Astrocyte (in vitro differentiated cells and primary cell): ENCODE measurements at regions not wholly inside any gene's neighbourhood (a gene's known extent, or its start where the extent isn't known, plus 50 kb on each side); places are given as distances from the start of the nearest gene placed in this dataset.
A peak's percentile ranks its signal among the peaks of the same experiment; 100 is the strongest.

Experiments used
- DNase-seq: peaks from one replicate; pipeline ENCODE4 v3.0.0-alpha.2; 2010; ENCODE audit warnings: low read depth
- FAIRE-seq: peaks from 2 replicates; lab custom pipeline; 2011; peaks lifted over from hg19 to GRCh38; lab: Jason Lieb, UNC
- H2AFZ ChIP-seq: 2 replicates; pipeline ENCODE4 v1.6.0; 2012; ENCODE audit warnings: low read depth, low read length, inconsistent platforms
- H3K27ac ChIP-seq: 2 replicates; pipeline ENCODE4 v1.5.1; 2011; ENCODE audit warnings: low read depth, low read length, inconsistent platforms
- H3K27me3 ChIP-seq: 2 replicates; pipeline ENCODE4 v1.6.0; 2011; ENCODE audit warnings: low read length, inconsistent platforms; ENCODE audit not compliant: insufficient read depth
- H3K36me3 ChIP-seq: 2 replicates; pipeline ENCODE4 v1.5.1; 2011; ENCODE audit warnings: low read length, inconsistent platforms; ENCODE audit not compliant: insufficient read depth
- H3K4me1 ChIP-seq: 2 replicates; pipeline ENCODE4 v1.5.1; 2011; ENCODE audit warnings: low read length, inconsistent platforms; ENCODE audit not compliant: insufficient read depth
- H3K4me2 ChIP-seq: 2 replicates; pipeline ENCODE4 v1.6.0; 2012; ENCODE audit warnings: low read length, inconsistent platforms
- H3K4me3 ChIP-seq: 2 replicates; pipeline ENCODE4 v1.5.1; 2011; ENCODE audit warnings: low read depth, mild to moderate bottlenecking, low read length, inconsistent platforms; ENCODE audit not compliant: insufficient read depth
- H3K79me2 ChIP-seq: 2 replicates; pipeline ENCODE4 v1.6.0; 2012; ENCODE audit warnings: mild to moderate bottlenecking, low read length, inconsistent platforms; ENCODE audit not compliant: insufficient read depth
- H3K9ac ChIP-seq: 2 replicates; pipeline ENCODE4 v1.6.0; 2012; ENCODE audit warnings: mild to moderate bottlenecking, low read length, inconsistent platforms
- H3K9me3 ChIP-seq: 2 replicates; pipeline ENCODE4 v1.5.1; 2012; ENCODE audit warnings: low read depth, mild to moderate bottlenecking, low read length, inconsistent platforms; ENCODE audit not compliant: insufficient read depth
- H4K20me1 ChIP-seq: 2 replicates; pipeline ENCODE4 v1.6.0; 2012; ENCODE audit warnings: low read length, inconsistent platforms; ENCODE audit not compliant: insufficient read depth
- H3K27ac Mint-ChIP-seq: one replicate; pipeline ENCODE4 v1.8.0; 2021; ENCODE audit warnings: mild to moderate bottlenecking, mixed read lengths; ENCODE audit not compliant: unreplicated experiment
- H3K27me3 Mint-ChIP-seq: one replicate; pipeline ENCODE4 v1.8.0; 2021; ENCODE audit warnings: low read depth, mixed read lengths; ENCODE audit not compliant: unreplicated experiment
- H3K36me3 Mint-ChIP-seq: one replicate; pipeline ENCODE4 v1.8.0; 2021; ENCODE audit warnings: low read depth, mixed read lengths; ENCODE audit not compliant: unreplicated experiment
- H3K4me1 Mint-ChIP-seq: one replicate; pipeline ENCODE4 v1.8.0; 2021; ENCODE audit warnings: low read depth, mixed read lengths; ENCODE audit not compliant: unreplicated experiment
- H3K4me3 Mint-ChIP-seq: one replicate; pipeline ENCODE4 v1.8.0; 2021; ENCODE audit warnings: mild to moderate bottlenecking, moderate library complexity, mixed read lengths; ENCODE audit not compliant: unreplicated experiment
- H3K9me3 Mint-ChIP-seq: one replicate; pipeline ENCODE4 v1.8.0; 2021; ENCODE audit warnings: mild to moderate bottlenecking, mixed read lengths; ENCODE audit not compliant: unreplicated experiment
- EZH2 ChIP-seq: IDR thresholded peaks from 2 replicates; pipeline ENCODE4 v1.6.1; 2012; ENCODE audit warnings: mild to moderate bottlenecking, low read length, inconsistent platforms; ENCODE audit not compliant: insufficient read depth
- TF ChIP-seq, protein P1 (sequence below): IDR thresholded peaks from 2 replicates; pipeline ENCODE4 v1.5.1; 2011; ENCODE audit warnings: low read depth, mild to moderate bottlenecking, inconsistent platforms, low read length, moderate library complexity; ENCODE audit not compliant: insufficient read depth

DNA sequence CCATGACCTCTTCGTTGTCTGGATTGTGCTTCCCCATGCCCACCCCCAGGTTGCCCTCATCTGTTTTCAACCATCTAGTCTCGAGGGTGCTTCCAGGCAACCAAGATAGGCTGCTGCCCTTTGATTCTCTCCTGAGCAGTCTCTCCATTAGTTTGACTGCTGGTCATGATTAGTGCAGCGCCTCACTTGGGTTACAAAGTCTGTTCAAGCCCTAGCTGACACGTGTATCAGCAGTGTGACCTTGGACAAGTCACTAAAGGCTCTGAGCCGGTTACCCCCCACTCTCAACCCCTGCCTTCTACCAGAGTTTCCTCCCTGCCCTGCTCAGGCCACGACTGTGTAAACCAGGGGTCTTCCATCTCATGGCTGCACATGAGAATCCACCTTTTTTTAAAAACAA lies 185.3 kb upstream of the PWP1 start:
- H3K4me1 Mint-ChIP-seq, result peaks cover 2% of the 10 kb centered on the region

DNA sequence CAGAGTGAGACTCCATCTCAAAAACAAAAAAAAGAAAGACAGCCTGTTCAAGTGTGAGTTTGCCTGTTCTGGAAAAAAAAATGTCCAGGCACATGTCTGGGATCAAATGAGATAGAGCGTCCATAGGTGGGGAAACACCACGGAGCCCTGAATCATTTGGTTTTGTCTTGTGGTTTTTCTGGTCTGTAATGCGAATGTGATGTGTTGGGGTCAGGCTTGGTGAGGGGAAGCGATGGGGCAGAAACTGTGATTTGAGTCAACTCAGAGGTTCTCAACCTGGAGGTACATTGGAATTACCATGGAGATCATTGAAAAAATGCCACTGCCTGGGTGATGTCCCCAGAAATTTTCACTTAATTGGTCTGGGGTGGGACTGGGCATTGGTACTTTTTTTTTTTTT lies 183.9 kb upstream of the PWP1 start:
- Histone ChIP-seq H3K27me3 (no peaks in the 10 kb centered on the region), H3K79me2 (no peaks in the 10 kb centered on the region), H3K36me3 (no peaks in the 10 kb centered on the region), H3K27ac (no peak overlapping the region), H3K4me2 (no peak overlapping the region), H3K9me3 (peaks cover 3% of the 10 kb centered on the region), H2AFZ (no peak overlapping the region), H3K4me3 (no peak overlapping the region), H4K20me1 (no peaks in the 10 kb centered on the region), H3K9ac (no peak overlapping the region), H3K4me1 (no peaks in the 10 kb centered on the region)
- H3K27ac Mint-ChIP-seq, result no peak overlapping the region
- no peak overlapping the region for H3K4me3 Mint-ChIP-seq
- H3K36me3 Mint-ChIP-seq, result no peaks in the 10 kb centered on the region
- FAIRE-seq, result no peak
- H3K9me3 Mint-ChIP-seq, result no peaks in the 10 kb centered on the region
- H3K4me1 Mint-ChIP-seq, result peaks cover 2% of the 10 kb centered on the region
- TF ChIP-seq, protein P1, sequence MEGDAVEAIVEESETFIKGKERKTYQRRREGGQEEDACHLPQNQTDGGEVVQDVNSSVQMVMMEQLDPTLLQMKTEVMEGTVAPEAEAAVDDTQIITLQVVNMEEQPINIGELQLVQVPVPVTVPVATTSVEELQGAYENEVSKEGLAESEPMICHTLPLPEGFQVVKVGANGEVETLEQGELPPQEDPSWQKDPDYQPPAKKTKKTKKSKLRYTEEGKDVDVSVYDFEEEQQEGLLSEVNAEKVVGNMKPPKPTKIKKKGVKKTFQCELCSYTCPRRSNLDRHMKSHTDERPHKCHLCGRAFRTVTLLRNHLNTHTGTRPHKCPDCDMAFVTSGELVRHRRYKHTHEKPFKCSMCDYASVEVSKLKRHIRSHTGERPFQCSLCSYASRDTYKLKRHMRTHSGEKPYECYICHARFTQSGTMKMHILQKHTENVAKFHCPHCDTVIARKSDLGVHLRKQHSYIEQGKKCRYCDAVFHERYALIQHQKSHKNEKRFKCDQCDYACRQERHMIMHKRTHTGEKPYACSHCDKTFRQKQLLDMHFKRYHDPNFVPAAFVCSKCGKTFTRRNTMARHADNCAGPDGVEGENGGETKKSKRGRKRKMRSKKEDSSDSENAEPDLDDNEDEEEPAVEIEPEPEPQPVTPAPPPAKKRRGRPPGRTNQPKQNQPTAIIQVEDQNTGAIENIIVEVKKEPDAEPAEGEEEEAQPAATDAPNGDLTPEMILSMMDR, result no peak
- no peak for TF ChIP-seq EZH2
- no peaks in the 10 kb centered on the region for H3K27me3 Mint-ChIP-seq
- no peak for DNase-seq

More for the DNA sequence above, 185.3 kb upstream of the PWP1 start:
- TF ChIP-seq EZH2, result no peak
- TF ChIP-seq, protein P1, result no peak
- Histone ChIP-seq H3K4me2 (no peak overlapping the region), H3K4me1 (no peaks in the 10 kb centered on the region), H3K79me2 (no peaks in the 10 kb centered on the region), H3K4me3 (no peak overlapping the region), H3K36me3 (no peaks in the 10 kb centered on the region), H3K27ac (no peak overlapping the region), H3K9ac (no peak overlapping the region), H3K27me3 (no peaks in the 10 kb centered on the region), H3K9me3 (no peaks in the 10 kb centered on the region), H4K20me1 (no peaks in the 10 kb centered on the region), H2AFZ (no peak overlapping the region)
- Mint-ChIP-seq H3K4me3 (no peak overlapping the region), H3K27ac (no peak overlapping the region), H3K9me3 (no peaks in the 10 kb centered on the region), H3K27me3 (no peaks in the 10 kb centered on the region), H3K36me3 (no peaks in the 10 kb centered on the region)
- DNase-seq (no peak), FAIRE-seq (no peak)

DNA sequence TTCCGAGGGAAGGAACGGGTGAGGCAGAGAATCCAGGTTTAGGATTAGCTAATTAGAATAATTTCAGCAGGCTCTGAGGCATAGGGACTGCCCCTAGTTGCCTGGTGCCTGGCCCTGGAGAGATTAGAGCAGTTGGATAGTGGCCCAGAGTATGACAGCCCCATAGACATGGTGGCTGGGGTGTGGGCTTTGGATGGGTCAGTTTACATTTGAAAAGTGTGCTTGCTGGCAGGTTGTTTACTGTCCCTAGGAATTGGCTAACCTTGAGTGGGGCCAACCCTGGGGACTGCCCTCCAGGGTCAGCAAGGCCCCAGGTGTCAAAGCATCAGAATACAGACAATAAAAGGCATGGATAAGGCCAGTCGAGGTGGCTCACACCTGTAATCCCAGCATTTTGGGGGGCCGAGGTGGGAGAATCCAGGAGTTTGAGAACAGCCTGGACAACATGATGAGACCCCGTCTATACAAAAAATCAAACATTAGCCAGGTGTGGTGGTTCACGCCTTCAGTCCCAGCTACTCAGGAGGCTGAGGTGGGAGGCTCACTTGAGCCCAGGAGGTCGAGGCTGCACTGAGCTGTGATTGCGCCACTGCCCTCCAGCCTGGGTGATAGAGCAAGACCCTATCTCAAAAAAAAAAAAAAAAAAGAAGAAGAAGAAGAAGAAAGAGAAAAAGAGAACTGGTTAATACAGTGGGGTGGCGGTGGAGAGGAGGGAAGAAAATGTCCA lies 182.3 kb upstream of the PWP1 start:
- Mint-ChIP-seq H3K36me3 (no peaks in the 10 kb centered on the region), H3K27ac (peak overlapping the region; percentile 36), H3K27me3 (peaks cover 3% of the 10 kb centered on the region), H3K4me3 (no peak overlapping the region), H3K9me3 (no peaks in the 10 kb centered on the region), H3K4me1 (no peaks in the 10 kb centered on the region)
- Histone ChIP-seq H2AFZ (no peak overlapping the region), H3K27me3 (no peaks in the 10 kb centered on the region), H3K4me3 (no peak overlapping the region), H3K36me3 (no peaks in the 10 kb centered on the region), H3K4me1 (no peaks in the 10 kb centered on the region), H4K20me1 (no peaks in the 10 kb centered on the region), H3K79me2 (no peaks in the 10 kb centered on the region), H3K9me3 (peaks cover 3% of the 10 kb centered on the region), H3K9ac (no peak overlapping the region), H3K4me2 (no peak overlapping the region), H3K27ac (no peak overlapping the region)
- TF ChIP-seq, protein P1, result no peak
- no peak for TF ChIP-seq EZH2
- FAIRE-seq (no peak), DNase-seq (no peak)
